ENCODE measurements at regions not wholly inside any gene's neighbourhood (a gene's known extent, or its start where the extent isn't known, plus 50 kb on each side); places are given as distances from the start of the nearest gene placed in this dataset.
"Not testable (repeated sequence)": the region's sequence is repeated elsewhere in the genome, so short reads cannot be mapped to it uniquely, and the experiment has no call there.

DNA sequence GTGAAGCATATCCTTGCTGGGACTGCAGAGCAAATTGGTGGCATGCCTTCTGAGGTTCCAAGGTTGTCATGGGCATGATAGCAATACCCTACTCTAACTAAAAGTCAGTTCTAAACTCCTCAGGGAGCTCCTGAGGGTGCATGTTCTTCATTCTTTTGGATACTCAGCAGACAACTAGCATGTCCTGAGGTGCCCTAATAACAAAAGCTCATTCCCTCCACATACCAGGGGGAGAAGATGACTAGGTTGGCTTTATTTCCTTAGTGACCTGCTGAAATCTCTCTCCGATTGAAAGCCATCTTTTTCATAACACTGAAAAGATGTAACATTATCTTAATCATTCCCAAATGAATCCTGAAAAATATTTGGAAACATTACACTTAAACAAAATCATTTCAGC, 188.7 kb upstream of the IGF1 start (continued):
- no peak for TF ChIP-seq CREB1 (IDR thresholded peaks at IDR 0.05)
- TF ChIP-seq POLR2A (IDR thresholded peaks at IDR 0.05; ENCODE audit: control extremely low read depth in 1 of 2, low read depth in 2 of 2, low read length in 2 of 2), result no peak
- TF ChIP-seq SAP30 (IDR thresholded peaks at IDR 0.05; ENCODE audit: insufficient read depth, insufficient replicate concordance, low read length), result no peak
- TF ChIP-seq CHD1 (IDR thresholded peaks at IDR 0.05; ENCODE audit: low read depth, low read length), result no peak
- TF ChIP-seq BRCA1 (IDR thresholded peaks at IDR 0.05; ENCODE audit: low read depth, low read length), result no peak
- TF ChIP-seq TCF12 (IDR thresholded peaks at IDR 0.05; ENCODE audit: low read depth, low read length), result no peak

- H4K5ac ChIP-seq (ENCODE audit: insufficient read length, low read depth, low read length); DNase-seq (ENCODE audit: low read depth in 1 of 2, low spot score in 2 of 2); H3K79me2 ChIP-seq (ENCODE audit: control insufficient read depth in 1 of 2, insufficient read depth in 2 of 2, low read length in 2 of 2); H3K56ac ChIP-seq (replicated peaks; ENCODE audit: insufficient read length, low read depth, low read length); H3K18ac ChIP-seq (ENCODE audit: extremely low read depth, low read length); H2BK15ac ChIP-seq (ENCODE audit: low read length); H2BK120ac ChIP-seq (replicated peaks; ENCODE audit: low read depth, low read length); H3K79me1 ChIP-seq (ENCODE audit: low read depth, low read length); H3K4ac ChIP-seq (replicated peaks; ENCODE audit: insufficient read length, low read depth, low read length); H3K9me3 ChIP-seq (ENCODE audit: insufficient read depth in 2 of 2, low read depth in 1 of 2, low read length in 1 of 2); H3K4me2 ChIP-seq (ENCODE audit: insufficient read depth in 1 of 2, low read depth in 2 of 2, low read length in 2 of 2); H3K27ac ChIP-seq (ENCODE audit: low read depth, low read length); H3K27me3 ChIP-seq (replicated peaks in 1 of 4; ENCODE audit: control insufficient read depth in 3 of 4, extremely low read depth in 1 of 4, insufficient read depth in 3 of 4, low read length in 3 of 4); H2BK5ac ChIP-seq (ENCODE audit: low read depth, low read length); H3K14ac ChIP-seq (ENCODE audit: insufficient read length); H2BK20ac ChIP-seq (ENCODE audit: low read length); H4K20me1 ChIP-seq (replicated peaks in 1 of 2; ENCODE audit: control insufficient read depth in 1 of 2, insufficient read depth in 2 of 2, low read length in 2 of 2); H2AFZ ChIP-seq (ENCODE audit: low read length); H3K23me2 ChIP-seq (ENCODE audit: low read depth, low read length); H2BK12ac ChIP-seq (ENCODE audit: low read depth, low read length); H3K9ac ChIP-seq (replicated peaks in 1 of 4; ENCODE audit: extremely low read depth in 1 of 4, low read depth in 3 of 4, low read length in 3 of 4); POLR2A ChIA-PET (ENCODE audit: partially characterized antibody); H3K4me3 ChIP-seq (ENCODE audit: extremely low read depth in 1 of 4, insufficient read depth in 2 of 4, low read depth in 3 of 4, low read length in 4 of 4); H3K4me1 ChIP-seq (replicated peaks in 1 of 4; ENCODE audit: control insufficient read depth in 3 of 4, insufficient read depth in 4 of 4, low read length in 3 of 4); H3K36me3 ChIP-seq (ENCODE audit: control insufficient read depth in 2 of 4, insufficient read depth in 4 of 4, low read length in 3 of 4); FAIRE-seq; H2AK5ac ChIP-seq (ENCODE audit: low read depth, low read length); H3K23ac ChIP-seq (ENCODE audit: insufficient read length); H4K8ac ChIP-seq (ENCODE audit: extremely low read depth, insufficient read depth, low read length); H4K91ac ChIP-seq (replicated peaks; ENCODE audit: insufficient read length, low read length): not testable (repeated sequence)
- 89% methylated on average over 3 of the region's 3 CpGs; no CpG with 5 or more reads in 1 of the 2 experiments for WGBS, 2 experiments (ENCODE audit: extremely low coverage in 1 of 2, insufficient coverage in 1 of 2, insufficient read length in 1 of 2, insufficient replicate concordance in 2 of 2, low coverage in 1 of 2, low lambda C conversion rate in 2 of 2, missing lambda C conversion rate in 1 of 2)
- CTCF ChIA-PET (ENCODE audit: partially characterized antibody), result interaction anchor here (1.5 kb wide), 1 partner anchor 36 kb away, joined by 3 read pairs; no protein-coding TSS in a partner anchor
Observed at GRCh38 chr12:102666176-102666575, 185.8 kb upstream of the IGF1 start.

Measured in H1 (cell line).